ENCODE measurements at regions not wholly inside any gene's neighbourhood (a gene's known extent, or its start where the extent isn't known, plus 50 kb on each side); places are given as distances from the start of the nearest gene placed in this dataset.
"Not testable (repeated sequence)": the region's sequence is repeated elsewhere in the genome, so short reads cannot be mapped to it uniquely, and the experiment has no call there.

GRCh38 chr4:186366326-186366725 is 100.3 kb downstream of the F11 start:
- TF ChIP-seq POLR2A (IDR thresholded peaks at IDR 0.05) (no peak), POLR2AphosphoS5 (IDR thresholded peaks at IDR 0.05) (no peak), CTCF (IDR thresholded peaks at IDR 0.05 in 8 of 11, conservative IDR thresholded peaks at IDR 0.05 in 3 of 11) (no peak)
- WGBS, 5 donors, result 88 to 91% (median 89%) methylated on average over 5 of the region's 5 CpGs
- no peak overlapping the region for H3K27ac ChIP-seq
- H3K27me3 ChIP-seq (replicated peaks in 1 of 7), result no peaks in the 10 kb centered on the region
- intact Hi-C loops (cut with DNase I; ENCODE audit: low total_unique reads), result no loop called here
- DNase-seq, result no peak
- H3K36me3 ChIP-seq, result no peaks in the 10 kb centered on the region
- H3K4me1 ChIP-seq, result no peaks in the 10 kb centered on the region
- H3K4me3 ChIP-seq, result no peak overlapping the region
- peaks cover 4 to 45% (median 37%) of the 10 kb centered on the region in 8 donors for H3K9me3 ChIP-seq

GRCh38 chr4:186363038-186363437 is 97.0 kb downstream of the F11 start:
- not testable (repeated sequence) for DNase-seq; H3K27me3 ChIP-seq (replicated peaks in 1 of 7)

GRCh38 chr4:186360551-186360950 is 94.6 kb downstream of the F11 start:
- WGBS, 5 donors, result 81 to 86% (median 84%) methylated on average over 4 of the region's 4 CpGs
- Histone ChIP-seq H3K36me3 (no peaks in the 10 kb centered on the region), H3K4me3 (no peak overlapping the region), H3K9me3 (peaks cover 4 to 53% (median 38%) of the 10 kb centered on the region in 8 donors), H3K27ac (no peak overlapping the region), H3K27me3 (replicated peaks in 1 of 7) (no peaks in the 10 kb centered on the region), H3K4me1 (no peaks in the 10 kb centered on the region)
- DNase-seq, result no peak
- intact Hi-C loops (cut with DNase I; ENCODE audit: low total_unique reads), result no loop called here
- TF ChIP-seq POLR2A (IDR thresholded peaks at IDR 0.05) (no peak), CTCF (IDR thresholded peaks at IDR 0.05 in 8 of 11, conservative IDR thresholded peaks at IDR 0.05 in 3 of 11) (no peak), POLR2AphosphoS5 (IDR thresholded peaks at IDR 0.05) (no peak)

More at GRCh38 chr4:186363038-186363437, 97.0 kb downstream of the F11 start:
- H3K27ac ChIP-seq; H3K36me3 ChIP-seq; intact Hi-C loops (cut with DNase I; ENCODE audit: low total_unique reads); H3K4me3 ChIP-seq; H3K4me1 ChIP-seq: not testable (repeated sequence)
- H3K9me3 ChIP-seq, result peaks cover 4 to 49% (median 37%) of the 10 kb centered on the region in 8 donors
- 91 to 94% (median 91%) methylated on average over 6 of the region's 6 CpGs for WGBS, 5 donors

DNA sequence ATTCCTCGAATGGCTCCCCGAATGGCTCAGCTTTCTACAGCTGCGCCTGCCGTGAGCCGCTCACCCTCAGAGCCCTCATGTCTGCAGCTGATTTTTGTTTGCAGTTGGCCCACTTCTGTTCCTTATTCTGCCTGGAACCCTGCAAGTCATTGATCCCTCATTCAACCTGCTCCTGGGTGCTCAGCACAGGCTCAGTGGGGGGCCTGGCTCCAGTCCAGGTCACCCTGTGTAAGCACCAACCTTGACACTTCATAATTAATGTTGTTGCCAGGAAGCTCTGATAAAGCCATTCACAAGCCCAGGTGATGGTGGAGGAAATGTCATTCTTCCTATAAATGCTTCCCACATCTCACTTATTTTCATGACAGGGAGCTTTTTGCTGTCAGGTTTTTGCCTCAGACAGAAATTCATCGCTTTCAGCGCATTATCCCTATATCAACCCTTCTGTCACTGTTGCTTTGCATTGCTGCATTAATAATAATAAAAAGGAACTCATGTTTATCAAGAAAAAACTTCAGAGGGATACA is 85.7 kb downstream of the F11 start:
- no peak for DNase-seq
- no peak overlapping the region for H3K4me3 ChIP-seq
- WGBS, 5 donors, result 86 to 92% (median 91%) methylated on average over 7 of the region's 7 CpGs
- intact Hi-C loops (cut with DNase I; ENCODE audit: low total_unique reads), result no loop called here
- H3K9me3 ChIP-seq, result peaks cover 0 to 7% (median 0%) of the 10 kb centered on the region in 8 donors
- no peak overlapping the region for H3K27ac ChIP-seq
- H3K27me3 ChIP-seq (replicated peaks in 1 of 7), result no peaks in the 10 kb centered on the region
- no peaks in the 10 kb centered on the region for H3K4me1 ChIP-seq
- TF ChIP-seq POLR2A (IDR thresholded peaks at IDR 0.05) (no peak), CTCF (IDR thresholded peaks at IDR 0.05 in 8 of 11, conservative IDR thresholded peaks at IDR 0.05 in 3 of 11) (no peak), POLR2AphosphoS5 (IDR thresholded peaks at IDR 0.05) (no peak)
- H3K36me3 ChIP-seq, result no peaks in the 10 kb centered on the region

GRCh38 chr4:186348433-186348832 is 82.4 kb downstream of the F11 start:
- Histone ChIP-seq H3K9me3 (no peaks in the 10 kb centered on the region), H3K27ac (no peak overlapping the region), H3K27me3 (replicated peaks in 1 of 7) (peaks cover 0 to 11% (median 0%) of the 10 kb centered on the region in 7 donors), H3K36me3 (no peaks in the 10 kb centered on the region), H3K4me1 (no peaks in the 10 kb centered on the region), H3K4me3 (no peak overlapping the region)
- intact Hi-C loops (cut with DNase I; ENCODE audit: low total_unique reads), result no loop called here
- 84 to 87% (median 86%) methylated on average over 10 of the region's 10 CpGs for WGBS, 5 donors
- TF ChIP-seq CTCF (IDR thresholded peaks at IDR 0.05 in 8 of 11, conservative IDR thresholded peaks at IDR 0.05 in 3 of 11), result no peak
- no peak for TF ChIP-seq POLR2A (IDR thresholded peaks at IDR 0.05)
- TF ChIP-seq POLR2AphosphoS5 (IDR thresholded peaks at IDR 0.05), result no peak
- DNase-seq, result no peak
